Hepatocyte (in vitro differentiated cells): ENCODE measurements at regions not wholly inside any gene's neighbourhood (a gene's known extent, or its start where the extent isn't known, plus 50 kb on each side); places are given as distances from the start of the nearest gene placed in this dataset.
"Not testable (repeated sequence)": the region's sequence is repeated elsewhere in the genome, so short reads cannot be mapped to it uniquely, and the experiment has no call there.

ENCODE experiments used
- DNase-seq: peaks from one replicate; pipeline ENCODE4 v3.0.0-alpha.2; 2016; ENCODE audit warnings: low spot score
- H2AFZ ChIP-seq: fragments of 200-600 bp; sonication (generic); 2 replicates; pipeline ENCODE4 v1.6.0; 2016; ENCODE audit warnings: antibody characterized with exemption, mild to moderate bottlenecking
- H3K27ac ChIP-seq: fragments of 200-600 bp; sonication (generic); 2 replicates; pipeline ENCODE4 v1.5.1; 2016; ENCODE audit warnings: mild to moderate bottlenecking
- H3K27me3 ChIP-seq: fragments of 200-600 bp; sonication (generic); 2 replicates; pipeline ENCODE4 v1.6.1; 2016
- H3K36me3 ChIP-seq: fragments of 200-600 bp; sonication (generic); replicated peaks from 2 replicates; pipeline ENCODE4 v1.5.1; 2016; ENCODE audit warnings: low read depth; ENCODE audit not compliant: insufficient read depth
- H3K4me1 ChIP-seq: fragments of 200-600 bp; sonication (generic); 2 replicates; pipeline ENCODE4 v1.5.1; 2016; ENCODE audit warnings: mild to moderate bottlenecking, moderate library complexity; ENCODE audit not compliant: insufficient read depth
- H3K4me2 ChIP-seq: fragments of 200-600 bp; sonication (generic); 2 replicates; pipeline ENCODE4 v1.6.0; 2016
- H3K4me3 ChIP-seq: fragments of 200-600 bp; sonication (generic); 2 replicates; pipeline ENCODE4 v1.5.1; 2016; ENCODE audit warnings: mild to moderate bottlenecking
- H3K79me2 ChIP-seq: fragments of 200-600 bp; sonication (generic); 2 replicates; pipeline ENCODE4 v1.6.0; 2017; ENCODE audit warnings: mild to moderate bottlenecking
- H3K9me2 ChIP-seq: fragments of 200-600 bp; sonication (generic); replicated peaks from 2 replicates; pipeline ENCODE4 v1.6.0; 2017; ENCODE audit warnings: mild to moderate bottlenecking; ENCODE audit not compliant: insufficient read depth
- H3K9me3 ChIP-seq: fragments of 200-600 bp; sonication (generic); 2 replicates; pipeline ENCODE4 v1.5.1; 2016; ENCODE audit warnings: low read depth, mild to moderate bottlenecking
- H4K20me1 ChIP-seq: fragments of 200-600 bp; sonication (generic); 2 replicates; pipeline ENCODE4 v1.6.0; 2016; ENCODE audit warnings: mild to moderate bottlenecking; ENCODE audit not compliant: insufficient read depth, poor library complexity, severe bottlenecking
- EZH2 ChIP-seq: fragments of 200-600 bp; sonication (generic); IDR thresholded peaks from 2 replicates; pipeline ENCODE4 v1.6.1; 2016; ENCODE audit warnings: antibody characterized with exemption, mild to moderate bottlenecking, borderline replicate concordance
- EZH2phosphoT487 ChIP-seq: fragments of 200-600 bp; sonication (generic); IDR thresholded peaks from one replicate; pipeline ENCODE4 v1.6.1; 2018; ENCODE audit warnings: antibody characterized with exemption, mild to moderate bottlenecking, low read depth, moderate library complexity; ENCODE audit not compliant: unreplicated experiment, severe bottlenecking
- WGBS: methylation state at CpG from one replicate; pipeline ENCODE4 v1.1.6; 2016; ENCODE audit warnings: low lambda C conversion rate; ENCODE audit errors: missing lambda C conversion rate; 5-methylcytosine and 5-hydroxymethylcytosine counted together
- TF ChIP-seq, protein P1 (sequence below): fragments of 200-600 bp; sonication (generic); IDR thresholded peaks from 2 replicates; pipeline ENCODE4 v1.5.1; 2016; ENCODE audit warnings: antibody characterized with exemption, mild to moderate bottlenecking; ENCODE audit not compliant: poor library complexity

- Histone ChIP-seq H3K36me3 (no peaks in the 10 kb centered on the region), H3K4me1 (no peaks in the 10 kb centered on the region), H3K4me3 (no peak overlapping the region), H3K27me3 (no peaks in the 10 kb centered on the region), H3K4me2 (no peak overlapping the region), H3K9me2 (no peaks in the 10 kb centered on the region), H3K79me2 (no peaks in the 10 kb centered on the region), H4K20me1 (no peaks in the 10 kb centered on the region), H3K27ac (no peak overlapping the region), H3K9me3 (no peaks in the 10 kb centered on the region), H2AFZ (no peak overlapping the region)
- TF ChIP-seq EZH2phosphoT487 (no peak), EZH2 (no peak)
- TF ChIP-seq, protein P1, sequence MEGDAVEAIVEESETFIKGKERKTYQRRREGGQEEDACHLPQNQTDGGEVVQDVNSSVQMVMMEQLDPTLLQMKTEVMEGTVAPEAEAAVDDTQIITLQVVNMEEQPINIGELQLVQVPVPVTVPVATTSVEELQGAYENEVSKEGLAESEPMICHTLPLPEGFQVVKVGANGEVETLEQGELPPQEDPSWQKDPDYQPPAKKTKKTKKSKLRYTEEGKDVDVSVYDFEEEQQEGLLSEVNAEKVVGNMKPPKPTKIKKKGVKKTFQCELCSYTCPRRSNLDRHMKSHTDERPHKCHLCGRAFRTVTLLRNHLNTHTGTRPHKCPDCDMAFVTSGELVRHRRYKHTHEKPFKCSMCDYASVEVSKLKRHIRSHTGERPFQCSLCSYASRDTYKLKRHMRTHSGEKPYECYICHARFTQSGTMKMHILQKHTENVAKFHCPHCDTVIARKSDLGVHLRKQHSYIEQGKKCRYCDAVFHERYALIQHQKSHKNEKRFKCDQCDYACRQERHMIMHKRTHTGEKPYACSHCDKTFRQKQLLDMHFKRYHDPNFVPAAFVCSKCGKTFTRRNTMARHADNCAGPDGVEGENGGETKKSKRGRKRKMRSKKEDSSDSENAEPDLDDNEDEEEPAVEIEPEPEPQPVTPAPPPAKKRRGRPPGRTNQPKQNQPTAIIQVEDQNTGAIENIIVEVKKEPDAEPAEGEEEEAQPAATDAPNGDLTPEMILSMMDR = no peak
- 84% methylated on average over 2 of the region's 2 CpGs for WGBS
- DNase-seq = no peak
Measured at GRCh38 chr5:93352186-93352585, 228.8 kb downstream of the NR2F1-AS1 start.

- Histone ChIP-seq H3K4me3 (no peak overlapping the region), H3K27me3 (no peaks in the 10 kb centered on the region), H4K20me1 (no peaks in the 10 kb centered on the region), H3K9me2 (no peaks in the 10 kb centered on the region), H3K4me1 (no peaks in the 10 kb centered on the region), H3K9me3 (no peaks in the 10 kb centered on the region), H2AFZ (no peak overlapping the region), H3K27ac (no peak overlapping the region), H3K4me2 (no peak overlapping the region), H3K79me2 (no peaks in the 10 kb centered on the region), H3K36me3 (no peaks in the 10 kb centered on the region)
- no peak for DNase-seq
- TF ChIP-seq, protein P1 = no peak
- TF ChIP-seq EZH2phosphoT487 = no peak
- TF ChIP-seq EZH2 = no peak
- 82% methylated on average over 3 of the region's 3 CpGs for WGBS
Measured at GRCh38 chr5:93349613-93350012, 231.4 kb downstream of the NR2F1-AS1 start.

DNA sequence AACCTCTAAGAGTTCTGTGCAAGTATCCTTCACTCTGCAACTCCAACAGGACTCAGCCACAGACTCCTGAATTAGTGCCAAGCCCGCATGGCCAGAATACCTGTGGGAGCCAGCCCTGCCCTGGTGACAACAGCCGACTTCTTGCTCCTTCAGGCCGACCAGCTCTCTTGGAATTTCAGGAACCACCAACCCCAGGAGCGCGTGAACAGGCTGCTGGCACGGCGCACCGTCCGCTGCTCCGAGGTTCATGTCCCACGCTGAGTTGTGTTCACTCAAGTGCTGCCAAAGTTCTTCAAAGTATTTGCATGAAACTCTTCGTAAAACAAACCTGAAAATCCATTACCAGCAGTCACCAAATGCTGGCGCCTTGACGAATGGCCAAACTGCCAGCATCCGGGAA lies 232.8 kb downstream of the NR2F1-AS1 start:
- no peak for DNase-seq
- no peaks in the 10 kb centered on the region for H3K9me3 ChIP-seq
- no peaks in the 10 kb centered on the region for H4K20me1 ChIP-seq
- H3K4me1 ChIP-seq = no peaks in the 10 kb centered on the region
- H3K27ac ChIP-seq = no peak overlapping the region
- TF ChIP-seq, protein P1 = no peak
- TF ChIP-seq EZH2 = no peak
- TF ChIP-seq EZH2phosphoT487 = no peak
- H3K9me2 ChIP-seq = no peaks in the 10 kb centered on the region
- H2AFZ ChIP-seq = no peak overlapping the region
- H3K27me3 ChIP-seq = no peaks in the 10 kb centered on the region
- H3K4me2 ChIP-seq = no peak overlapping the region
- H3K79me2 ChIP-seq = no peaks in the 10 kb centered on the region
- WGBS = 88% methylated on average over 15 of the region's 15 CpGs
- no peaks in the 10 kb centered on the region for H3K36me3 ChIP-seq
- no peak overlapping the region for H3K4me3 ChIP-seq

DNA sequence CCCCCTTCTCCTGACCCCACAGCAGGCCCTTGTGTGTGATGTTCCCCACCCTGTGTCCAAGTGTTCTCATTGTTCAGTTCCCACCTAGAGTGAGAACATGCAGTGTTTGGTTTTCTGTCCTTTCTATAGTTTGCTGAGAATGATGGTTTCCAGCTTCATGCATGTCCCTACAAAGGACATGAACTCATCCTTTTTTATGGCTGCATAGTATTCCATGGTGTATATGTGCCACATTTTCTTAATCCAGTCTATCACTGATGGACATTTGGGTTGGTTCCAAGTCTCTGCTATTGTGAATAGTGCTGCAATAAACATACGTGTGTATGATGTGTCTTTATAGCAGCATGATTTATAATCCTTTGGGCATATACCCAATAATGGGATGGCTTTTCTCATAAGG lies 234.2 kb downstream of the NR2F1-AS1 start:
- H3K4me1 ChIP-seq, DNase-seq, H3K27ac ChIP-seq, H3K27me3 ChIP-seq, H3K4me3 ChIP-seq, H3K79me2 ChIP-seq, H3K9me2 ChIP-seq, H3K9me3 ChIP-seq, H3K36me3 ChIP-seq, H4K20me1 ChIP-seq, H3K4me2 ChIP-seq, H2AFZ ChIP-seq: not testable (repeated sequence)
- WGBS = 90% methylated on average over 1 of the region's 1 CpG
